NCI-H524 (cell line): ENCODE measurements at regions not wholly inside any gene's neighbourhood (a gene's known extent, or its start where the extent isn't known, plus 50 kb on each side); places are given as distances from the start of the nearest gene placed in this dataset.

Source experiments
- DNase-seq, 2 experiments: peaks; one replicate each; lab custom pipeline; 2025; lab: John Stamatoyannopoulos, UW

DNA sequence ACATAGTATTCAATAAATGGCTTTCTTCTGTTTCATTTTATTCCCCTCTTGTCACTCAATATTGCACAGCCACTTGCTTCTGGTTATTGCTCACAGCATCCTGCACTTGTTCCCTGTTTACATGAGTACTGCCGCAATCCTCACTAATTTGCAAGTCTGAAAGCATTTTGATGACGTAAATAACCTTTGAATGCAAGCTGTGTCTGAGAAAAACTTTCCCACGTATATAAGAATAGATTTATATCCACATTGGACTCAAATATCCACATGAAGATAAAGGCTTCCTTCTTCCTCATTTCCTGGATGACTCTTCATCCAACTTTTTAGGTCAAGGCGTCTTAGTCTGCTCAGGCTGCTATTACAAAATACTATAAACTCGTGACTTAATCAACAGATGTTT lies 88.2 kb upstream of the DAP start:
- DNase-seq = no peak

GRCh38 chr5:10844016-10844415 lies 83.0 kb upstream of the DAP start:
- DNase-seq = no peak

- DNase-seq = no peak
These were observed 81.8 kb upstream of the DAP start for GRCh38 chr5:10842823-10843222.

DNA sequence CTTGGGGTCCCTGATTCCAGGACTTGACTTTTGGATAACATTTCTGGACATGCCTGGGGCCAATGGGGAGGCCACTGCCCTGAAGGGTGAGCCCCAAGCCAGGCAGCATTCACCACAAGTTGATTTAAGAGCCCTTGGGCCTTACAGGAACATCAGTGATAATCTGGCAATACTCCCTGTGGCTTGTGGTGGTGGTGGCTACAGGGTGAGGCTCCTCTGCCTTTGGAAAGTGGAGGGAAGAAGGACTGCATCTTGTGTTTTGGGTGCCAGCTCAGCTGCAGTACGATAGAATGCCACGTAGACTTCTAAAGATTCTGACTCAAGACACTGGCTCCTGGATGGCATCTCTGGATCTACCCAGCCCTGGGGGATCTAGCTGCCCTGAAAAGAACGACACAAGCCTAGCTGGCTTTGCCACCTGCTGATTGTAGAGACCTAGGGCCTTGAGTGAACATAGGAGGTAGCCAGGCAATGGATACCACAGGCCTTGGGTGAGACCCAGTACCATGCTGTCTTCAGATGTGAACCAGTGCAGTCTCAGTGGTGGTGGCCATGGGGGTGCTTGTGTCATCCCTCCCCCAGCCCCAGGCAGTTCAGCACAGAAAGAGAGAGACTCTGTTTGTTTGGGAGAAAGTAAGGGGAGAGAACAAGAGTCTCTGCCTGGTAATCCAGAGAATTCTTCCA lies 79.0 kb upstream of the DAP start:
- DNase-seq = no peak

- DNase-seq = no peak
These were observed 78.1 kb upstream of the DAP start for GRCh38 chr5:10839118-10839517.

- DNase-seq = no peak
These were observed 77.0 kb upstream of the DAP start for GRCh38 chr5:10838038-10838437.

DNA sequence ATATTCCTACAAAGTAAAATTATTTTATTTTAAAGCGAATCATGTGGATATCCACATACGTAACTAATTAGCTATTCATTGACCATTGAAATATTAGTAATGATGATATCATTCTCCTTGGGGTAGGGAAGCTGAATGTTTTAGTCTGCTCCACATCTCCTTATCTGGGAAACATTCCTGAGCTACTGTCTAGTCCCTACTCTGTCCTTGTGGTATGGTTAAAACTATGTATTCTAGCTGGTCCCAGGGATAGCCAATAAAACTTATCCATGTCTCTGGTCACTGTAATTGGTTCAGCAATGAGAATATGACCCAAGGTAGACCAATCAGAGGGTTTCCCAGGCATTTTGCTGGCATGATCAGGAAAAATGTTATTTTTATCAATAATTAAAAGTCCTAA lies 76.0 kb upstream of the DAP start:
- DNase-seq = no peak

DNA sequence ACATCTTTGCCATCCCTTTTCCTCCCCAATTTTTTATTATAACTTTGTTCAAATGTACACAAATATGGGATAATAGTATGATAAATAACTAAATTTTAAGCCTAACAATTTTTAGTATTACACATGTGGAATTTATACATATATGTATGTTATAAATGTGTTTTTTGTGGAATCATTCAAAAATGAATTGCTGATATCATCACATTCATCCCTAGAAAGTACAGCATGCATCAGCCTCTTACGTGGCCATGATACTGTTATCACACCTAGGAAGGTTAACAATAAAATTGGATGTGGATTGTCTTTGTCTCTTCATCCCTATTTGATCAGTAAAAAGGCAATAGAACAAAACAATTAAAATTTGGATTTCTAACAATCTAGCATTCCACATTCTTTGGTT lies 73.7 kb upstream of the DAP start:
- DNase-seq = no peak

DNA sequence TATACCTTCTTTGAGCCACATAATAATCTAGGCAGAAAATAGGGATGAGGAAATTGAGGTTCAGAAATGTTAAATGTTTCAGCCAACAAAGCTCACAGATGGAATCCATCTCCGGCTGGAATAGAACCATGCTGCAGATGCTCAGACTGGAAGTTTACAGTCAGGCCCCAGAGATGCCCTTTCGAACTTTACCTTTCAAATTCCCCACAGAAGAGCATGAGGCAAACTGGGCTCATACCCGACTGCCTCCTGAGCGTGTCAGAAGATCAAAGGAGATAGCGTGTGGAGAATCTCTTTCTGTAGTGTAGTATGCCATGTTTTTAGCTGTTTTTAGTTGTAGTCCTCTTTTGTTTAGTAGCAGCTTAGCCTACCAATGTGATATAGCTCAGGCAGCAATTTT lies 72.0 kb upstream of the DAP start:
- DNase-seq = no peak

GRCh38 chr5:10832421-10832820 lies 71.4 kb upstream of the DAP start:
- DNase-seq = no peak

DNA sequence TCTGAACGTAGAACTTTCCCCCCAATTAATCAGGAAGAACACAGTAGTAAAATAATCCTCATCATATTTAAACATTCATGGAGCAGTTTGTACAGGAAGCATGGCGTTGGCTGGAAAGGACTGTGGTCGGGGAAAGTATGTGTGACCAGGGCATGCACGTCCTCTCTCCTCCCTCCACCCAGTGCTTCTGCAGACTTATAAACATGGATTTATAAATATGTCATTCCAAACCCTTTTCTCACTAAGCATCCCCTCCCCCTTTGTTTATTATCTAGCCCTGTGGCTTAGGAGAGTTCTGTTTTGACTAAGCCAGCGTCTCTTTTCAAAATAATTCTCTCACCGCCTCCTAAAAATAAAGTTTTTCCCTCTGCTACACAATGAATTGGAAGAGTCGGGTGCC lies 70.4 kb upstream of the DAP start:
- no peak for DNase-seq

GRCh38 chr5:10828241-10828640 lies 67.2 kb upstream of the DAP start:
- no peak for DNase-seq

DNA sequence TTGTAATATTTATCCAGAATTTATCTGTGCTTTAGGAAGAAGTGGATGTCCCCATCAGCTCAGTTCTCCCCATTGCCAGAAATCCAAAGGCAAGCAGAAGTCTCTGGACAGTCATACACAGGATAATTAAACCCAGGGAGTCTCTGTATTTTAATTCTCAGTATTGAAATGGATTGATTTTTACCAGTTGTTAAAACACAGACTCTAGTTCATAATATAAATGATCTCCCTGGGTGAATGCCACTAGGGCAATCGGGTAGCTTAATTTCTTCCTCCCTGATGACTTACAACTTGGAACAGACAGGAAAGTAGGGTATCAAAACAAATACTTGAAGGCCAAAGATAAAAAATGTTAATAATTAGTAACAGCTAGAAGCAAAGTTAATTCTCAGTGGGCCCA lies 66.5 kb upstream of the DAP start:
- no peak for DNase-seq

DNA sequence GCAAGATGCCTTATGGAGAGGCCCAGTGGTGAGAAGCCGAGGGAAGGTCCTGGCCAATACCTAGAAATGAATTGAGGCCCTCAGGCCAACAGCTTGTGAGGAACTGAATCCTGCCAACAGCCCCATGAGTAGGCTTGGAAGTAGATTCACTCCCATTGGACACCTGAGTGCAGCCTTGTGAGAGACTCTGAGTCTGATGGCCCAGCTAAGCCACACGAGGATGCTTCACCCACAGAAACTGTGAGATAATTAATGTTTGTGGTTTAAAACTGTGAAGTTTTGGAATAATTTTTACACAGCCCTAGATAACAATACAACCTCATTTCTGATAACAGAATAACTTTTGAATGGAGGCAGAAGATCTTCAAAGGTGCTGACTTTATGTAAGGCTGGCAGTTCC lies 65.9 kb upstream of the DAP start:
- no peak for DNase-seq

GRCh38 chr5:10825897-10826644 lies 65.0 kb upstream of the DAP start:
- DNase-seq = no peak

DNA sequence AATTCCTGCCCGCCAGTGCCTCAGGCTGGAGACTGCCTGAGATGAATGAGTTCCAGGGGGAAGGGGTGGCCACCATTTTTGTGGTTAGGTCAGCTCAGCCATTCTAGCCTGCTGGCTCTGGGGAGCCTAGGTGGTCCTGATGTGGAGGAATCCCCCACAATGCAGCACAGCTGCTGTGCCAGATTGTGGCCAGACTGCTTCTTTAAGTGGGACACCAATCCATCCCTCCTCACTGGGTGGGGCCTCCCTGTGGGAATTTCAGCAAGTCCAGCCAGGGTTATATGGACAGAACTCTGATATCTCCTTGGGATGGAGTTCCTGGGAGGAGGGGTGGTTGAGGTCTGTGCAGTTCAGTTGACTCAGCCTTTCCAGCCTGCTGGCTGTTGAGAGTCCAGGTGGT lies 51.2 kb upstream of the DAP start:
- no peak for DNase-seq
